IMR-90 (cell line): ENCODE measurements at regions not wholly inside any gene's neighbourhood (a gene's known extent, or its start where the extent isn't known, plus 50 kb on each side); places are given as distances from the start of the nearest gene placed in this dataset.

Source experiments
- ATAC-seq: fragments of 200-7000 bp; cut with Tn5 transposase; 2 replicates; pipeline ENCODE4 v1.9.1; 2020; ENCODE audit warnings: low read depth, mild to moderate bottlenecking, moderate library complexity
- BruUV-seq: library from RNA; stranded (reverse); fragments of 400-500 nt; replicated peaks from 2 replicates; lab custom pipeline; 2021; lab: Mats Ljungman, UMichigan
- CTCF ChIA-PET: fragments of 300-600 bp; formaldehyde crosslinking; extraction: SDS; loops from one replicate; lab custom pipeline; 2021; ENCODE audit warnings: antibody characterized with exemption; lab: Yijun Ruan, JAX
- POLR2A ChIA-PET: fragments of 300-600 bp; sonication (Branson Sonifier 250); formaldehyde crosslinking; loops from one replicate; lab custom pipeline; 2022; ENCODE audit warnings: antibody characterized with exemption; ENCODE audit not compliant: unreplicated experiment; lab: Charles Lee
- DNase-seq: peaks from one replicate; pipeline ENCODE4 v3.0.0; 2013
- H2AFZ ChIP-seq: replicated peaks from 2 replicates; pipeline ENCODE3; 2013; ENCODE audit warnings: low read length, mild to moderate bottlenecking; ENCODE audit not compliant: poor library complexity
- H2AK5ac ChIP-seq: 2 replicates; pipeline ENCODE4 v1.6.1; 2013; ENCODE audit warnings: low read depth, low read length, inconsistent platforms
- H2AK9ac ChIP-seq: replicated peaks from 2 replicates; pipeline ENCODE3; 2013; ENCODE audit warnings: mild to moderate bottlenecking, low read depth, low read length, moderate library complexity; ENCODE audit not compliant: poor library complexity
- H2BK120ac ChIP-seq: 2 replicates; pipeline ENCODE4 v1.6.1; 2013; ENCODE audit warnings: low read depth, low read length, inconsistent platforms
- H2BK15ac ChIP-seq: 3 replicates; pipeline ENCODE4 v1.6.1; 2013; ENCODE audit warnings: low read depth, low read length, inconsistent platforms
- H2BK20ac ChIP-seq: 2 replicates; pipeline ENCODE4 v1.6.1; 2013; ENCODE audit warnings: low read depth, mild to moderate bottlenecking, inconsistent platforms, low read length, moderate library complexity
- H2BK5ac ChIP-seq: 2 replicates; pipeline ENCODE4 v1.6.1; 2013; ENCODE audit warnings: mild to moderate bottlenecking, low read depth, low read length, inconsistent platforms; ENCODE audit not compliant: poor library complexity, severe bottlenecking
- H3K14ac ChIP-seq: replicated peaks from 2 replicates; pipeline ENCODE4 v1.6.1; 2013; ENCODE audit warnings: low read depth, low read length, inconsistent platforms
- H3K18ac ChIP-seq: 2 replicates; pipeline ENCODE4 v1.6.1; 2013; ENCODE audit warnings: low read depth, low read length, control low read depth
- H3K23ac ChIP-seq: 2 replicates; pipeline ENCODE4 v1.6.1; 2013; ENCODE audit warnings: low read depth, low read length, inconsistent platforms
- H3K27ac ChIP-seq: 2 replicates; pipeline ENCODE4 v1.5.1; 2013; ENCODE audit warnings: mild to moderate bottlenecking, control low read depth, low read length; ENCODE audit not compliant: insufficient read depth
- H3K27me3 ChIP-seq: 2 replicates; pipeline ENCODE4 v1.6.1; 2013; ENCODE audit warnings: low read length; ENCODE audit not compliant: control insufficient read depth, insufficient read depth
- H3K36me3 ChIP-seq: 2 replicates; pipeline ENCODE4 v1.6.1; 2013; ENCODE audit warnings: low read length, mixed read lengths; ENCODE audit not compliant: control insufficient read depth, insufficient read depth
- H3K4ac ChIP-seq: 2 replicates; pipeline ENCODE4 v1.6.1; 2013; ENCODE audit warnings: low read depth, low read length, inconsistent platforms
- H3K4me1 ChIP-seq: 2 replicates; pipeline ENCODE4 v1.6.1; 2013; ENCODE audit warnings: low read length, mixed read lengths; ENCODE audit not compliant: control insufficient read depth, insufficient read depth
- H3K4me2 ChIP-seq: 2 replicates; pipeline ENCODE4 v1.6.1; 2013; ENCODE audit warnings: low read depth, mild to moderate bottlenecking, control low read depth, low read length, moderate library complexity
- H3K4me3 ChIP-seq: 2 replicates; pipeline ENCODE4 v1.5.1; 2013; ENCODE audit warnings: low read depth, mild to moderate bottlenecking, control low read depth, low read length, moderate library complexity; ENCODE audit not compliant: insufficient read depth
- H3K56ac ChIP-seq: 2 replicates; pipeline ENCODE4 v1.6.1; 2013; ENCODE audit warnings: low read length, inconsistent platforms; ENCODE audit not compliant: insufficient read depth; ENCODE audit errors: extremely low read depth
- H3K79me1 ChIP-seq, 2 experiments: 2 replicates each; pipeline ENCODE4 v1.6.1; 2013; ENCODE audit warnings: low read length in 2 of 2, inconsistent platforms in 1 of 2, low read depth in 1 of 2
- H3K9ac ChIP-seq: 2 replicates; pipeline ENCODE4 v1.6.1; 2013; ENCODE audit warnings: low read depth, low read length, control low read depth
- H3K9me1 ChIP-seq: 2 replicates; pipeline ENCODE4 v1.6.1; 2013; ENCODE audit warnings: low read length, inconsistent platforms; ENCODE audit not compliant: insufficient read depth
- H3K9me3 ChIP-seq: 2 replicates; pipeline ENCODE4 v1.6.1; 2013; ENCODE audit warnings: low read length; ENCODE audit not compliant: control insufficient read depth, insufficient read depth
- H4K20me1 ChIP-seq: 2 replicates; pipeline ENCODE4 v1.6.1; 2013; ENCODE audit warnings: low read length, inconsistent platforms; ENCODE audit not compliant: insufficient read depth
- H4K5ac ChIP-seq: 2 replicates; pipeline ENCODE4 v1.6.1; 2013; ENCODE audit warnings: mild to moderate bottlenecking, low read depth, low read length, control low read depth
- H4K8ac ChIP-seq, 2 experiments: 2 replicates each; pipeline ENCODE4 v1.6.1; 2013; ENCODE audit warnings: low read depth in 2 of 2, low read length in 2 of 2, control low read depth in 1 of 2, inconsistent platforms in 1 of 2
- H4K91ac ChIP-seq: 2 replicates; pipeline ENCODE4 v1.6.1; 2013; ENCODE audit warnings: low read depth, low read length, inconsistent platforms; ENCODE audit not compliant: insufficient read depth
- BHLHE40 ChIP-seq: fragments of 150-350 bp; IDR thresholded peaks from 2 replicates; pipeline ENCODE4 v1.6.1; 2016; ENCODE audit warnings: mild to moderate bottlenecking, low read depth, low read length
- CEBPB ChIP-seq: IDR thresholded peaks from 2 replicates; pipeline ENCODE4 v1.6.1; 2012; ENCODE audit warnings: low read depth, low read length, improper control_type of control experiment
- CHD1 ChIP-seq: IDR thresholded peaks from 2 replicates; pipeline ENCODE4 v1.6.1; 2012; ENCODE audit warnings: low read depth, low read length, improper control_type of control experiment
- FOS ChIP-seq: fragments of 150-350 bp; IDR thresholded peaks from 2 replicates; pipeline ENCODE4 v1.6.1; 2016; ENCODE audit warnings: low read depth, low read length
- MAFK ChIP-seq: IDR thresholded peaks from 2 replicates; pipeline ENCODE4 v1.6.1; 2012; ENCODE audit warnings: low read depth, low read length, improper control_type of control experiment
- MAZ ChIP-seq: IDR thresholded peaks from 2 replicates; pipeline ENCODE4 v1.6.1; 2012; ENCODE audit warnings: low read depth, mild to moderate bottlenecking, low read length, improper control_type of control experiment, moderate library complexity, borderline replicate concordance
- MXI1 ChIP-seq: IDR thresholded peaks from 2 replicates; pipeline ENCODE4 v1.6.1; 2012; ENCODE audit warnings: low read depth, mild to moderate bottlenecking, low read length, moderate library complexity, borderline replicate concordance
- NFE2L2 ChIP-seq: fragments of 150-350 bp; IDR thresholded peaks from 2 replicates; pipeline ENCODE4 v1.6.1; 2016; ENCODE audit warnings: low read depth, mild to moderate bottlenecking, low read length
- POLR2A ChIP-seq: IDR thresholded peaks from 2 replicates; pipeline ENCODE4 v1.6.1; 2012; ENCODE audit warnings: mild to moderate bottlenecking, low read depth, low read length
- RAD21 ChIP-seq: IDR thresholded peaks from 2 replicates; pipeline ENCODE4 v1.6.1; 2012; ENCODE audit warnings: low read length, improper control_type of control experiment
- RCOR1 ChIP-seq: IDR thresholded peaks from 2 replicates; pipeline ENCODE4 v1.6.1; 2012; ENCODE audit warnings: mild to moderate bottlenecking, low read length, improper control_type of control experiment; ENCODE audit not compliant: insufficient replicate concordance
- RFX5 ChIP-seq: IDR thresholded peaks from 2 replicates; pipeline ENCODE4 v1.8.0; 2012; ENCODE audit warnings: low read depth, mild to moderate bottlenecking, low read length, moderate library complexity
- SMC3 ChIP-seq: fragments of 150-350 bp; IDR thresholded peaks from 2 replicates; pipeline ENCODE4 v1.6.1; 2016; ENCODE audit warnings: low read depth, mild to moderate bottlenecking, antibody characterized with exemption, low read length, moderate library complexity
- WGBS, 2 experiments: methylation state at CpG; one replicate each; pipeline versions ENCODE4 v1.1.5 to v1.1.7; 2013; ENCODE audit warnings: missing lambda C conversion rate in 2 of 2; ENCODE audit not compliant: insufficient read length in 1 of 2; ENCODE audit errors: extremely low coverage in 2 of 2; 5-methylcytosine and 5-hydroxymethylcytosine counted together
- dilution Hi-C: fragments of 300-500 bp; cut with HindIII; formaldehyde crosslinking; loops from one replicate; pipeline ENCODE4 v1.14.3; 2018; ENCODE audit warnings: low sequenced_read_pairs; ENCODE audit not compliant: unreplicated experiment
- in situ Hi-C: fragments of 300-500 bp; cut with MboI; formaldehyde crosslinking; loops from 3 replicates; pipeline ENCODE4 v1.14.3; 2019; ENCODE audit warnings: low sequenced_read_pairs, inconsistent platforms, mixed read lengths
- intact Hi-C: fragments of 100-400 bp; cut with micrococcal nuclease; formaldehyde crosslinking; loops from 2 replicates; pipeline ENCODE4 v1.10.0; 2022
- TF ChIP-seq, protein P1 (sequence below): fragments of 150-350 bp; IDR thresholded peaks from 2 replicates; pipeline ENCODE4 v1.6.1; 2017; ENCODE audit warnings: mild to moderate bottlenecking, antibody characterized with exemption, low read length, low read depth
- TF ChIP-seq, protein P2 (sequence below): fragments of 150-350 bp; IDR thresholded peaks from 2 replicates; pipeline ENCODE4 v1.6.1; 2016; ENCODE audit warnings: low read depth, mild to moderate bottlenecking, low read length, moderate library complexity, borderline replicate concordance
- TF ChIP-seq, protein P3 (sequence below): conservative IDR thresholded peaks from 2 replicates; pipeline ENCODE4 v1.5.1; 2012; ENCODE audit warnings: mild to moderate bottlenecking, low read depth, low read length, improper control_type of control experiment

DNA sequence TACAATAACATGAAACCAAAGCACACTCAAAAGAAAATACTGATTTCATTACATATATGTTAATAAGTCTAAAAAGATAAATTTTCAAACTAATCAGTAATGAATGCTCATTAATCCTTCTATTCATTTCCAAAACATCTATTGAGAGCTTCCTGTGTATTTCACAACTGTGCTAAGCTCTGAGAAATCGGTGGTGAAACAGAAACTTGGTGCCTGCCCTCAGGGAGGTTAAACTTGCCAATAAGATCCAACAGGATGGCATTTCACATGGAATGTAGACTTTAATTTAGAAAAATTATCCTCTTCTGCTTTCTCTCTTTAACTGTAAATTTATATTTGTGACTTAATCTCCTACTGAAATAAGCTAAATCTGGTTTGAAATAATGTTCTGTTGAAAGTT is 70.9 kb upstream of the SLC38A4 start:
- no peak overlapping the region for H4K8ac ChIP-seq
- H3K27ac ChIP-seq: no peak overlapping the region
- BruUV-seq: no TSS peak
- intact Hi-C loops (no loop called here), dilution Hi-C loops (no loop called here), in situ Hi-C loops (no loop called here)
- no peak overlapping the region for H4K5ac ChIP-seq
- H3K4ac ChIP-seq: no peak overlapping the region
- no peak overlapping the region for H2BK120ac ChIP-seq
- ChIA-PET POLR2A (interaction anchor here (0.6 kb wide), 1 partner anchor 14 kb away, joined by 3 read pairs; no protein-coding TSS in a partner anchor), CTCF (no interaction called here)
- H2AK5ac ChIP-seq: no peak overlapping the region
- H4K20me1 ChIP-seq: no peaks in the 10 kb centered on the region
- no peaks in the 10 kb centered on the region for H3K27me3 ChIP-seq
- H2BK15ac ChIP-seq: no peak overlapping the region
- no peak overlapping the region for H3K56ac ChIP-seq
- no peaks in the 10 kb centered on the region for H3K36me3 ChIP-seq
- H3K4me3 ChIP-seq: no peak overlapping the region
- H2BK5ac ChIP-seq: no peak overlapping the region
- H3K9me1 ChIP-seq: no peaks in the 10 kb centered on the region
- no peaks in the 10 kb centered on the region for H3K79me1 ChIP-seq
- H2AFZ ChIP-seq: no peak overlapping the region
- no peak overlapping the region for H3K14ac ChIP-seq
- H3K9me3 ChIP-seq: no peaks in the 10 kb centered on the region
- H3K18ac ChIP-seq: no peak overlapping the region
- H3K4me2 ChIP-seq: no peak overlapping the region
- no peak overlapping the region for H2AK9ac ChIP-seq
- no peak overlapping the region for H3K9ac ChIP-seq
- no peak for ATAC-seq
- no peak overlapping the region for H3K23ac ChIP-seq
- WGBS, 2 experiments: no CpG with 5 or more reads among the region's 1 CpG
- H2BK20ac ChIP-seq: no peak overlapping the region
- H4K91ac ChIP-seq: no peak overlapping the region
- TF ChIP-seq RCOR1 (no peak), MXI1 (no peak), CEBPB (no peak), SMC3 (no peak), MAFK (no peak), NFE2L2 (no peak), RAD21 (no peak), FOS (no peak), MAZ (no peak), CHD1 (no peak), POLR2A (no peak), BHLHE40 (no peak), RFX5 (no peak)
- TF ChIP-seq, protein P1, sequence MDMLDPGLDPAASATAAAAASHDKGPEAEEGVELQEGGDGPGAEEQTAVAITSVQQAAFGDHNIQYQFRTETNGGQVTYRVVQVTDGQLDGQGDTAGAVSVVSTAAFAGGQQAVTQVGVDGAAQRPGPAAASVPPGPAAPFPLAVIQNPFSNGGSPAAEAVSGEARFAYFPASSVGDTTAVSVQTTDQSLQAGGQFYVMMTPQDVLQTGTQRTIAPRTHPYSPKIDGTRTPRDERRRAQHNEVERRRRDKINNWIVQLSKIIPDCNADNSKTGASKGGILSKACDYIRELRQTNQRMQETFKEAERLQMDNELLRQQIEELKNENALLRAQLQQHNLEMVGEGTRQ: no peak
- TF ChIP-seq, protein P2, sequence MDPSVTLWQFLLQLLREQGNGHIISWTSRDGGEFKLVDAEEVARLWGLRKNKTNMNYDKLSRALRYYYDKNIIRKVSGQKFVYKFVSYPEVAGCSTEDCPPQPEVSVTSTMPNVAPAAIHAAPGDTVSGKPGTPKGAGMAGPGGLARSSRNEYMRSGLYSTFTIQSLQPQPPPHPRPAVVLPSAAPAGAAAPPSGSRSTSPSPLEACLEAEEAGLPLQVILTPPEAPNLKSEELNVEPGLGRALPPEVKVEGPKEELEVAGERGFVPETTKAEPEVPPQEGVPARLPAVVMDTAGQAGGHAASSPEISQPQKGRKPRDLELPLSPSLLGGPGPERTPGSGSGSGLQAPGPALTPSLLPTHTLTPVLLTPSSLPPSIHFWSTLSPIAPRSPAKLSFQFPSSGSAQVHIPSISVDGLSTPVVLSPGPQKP: no peak
- TF ChIP-seq, protein P3, sequence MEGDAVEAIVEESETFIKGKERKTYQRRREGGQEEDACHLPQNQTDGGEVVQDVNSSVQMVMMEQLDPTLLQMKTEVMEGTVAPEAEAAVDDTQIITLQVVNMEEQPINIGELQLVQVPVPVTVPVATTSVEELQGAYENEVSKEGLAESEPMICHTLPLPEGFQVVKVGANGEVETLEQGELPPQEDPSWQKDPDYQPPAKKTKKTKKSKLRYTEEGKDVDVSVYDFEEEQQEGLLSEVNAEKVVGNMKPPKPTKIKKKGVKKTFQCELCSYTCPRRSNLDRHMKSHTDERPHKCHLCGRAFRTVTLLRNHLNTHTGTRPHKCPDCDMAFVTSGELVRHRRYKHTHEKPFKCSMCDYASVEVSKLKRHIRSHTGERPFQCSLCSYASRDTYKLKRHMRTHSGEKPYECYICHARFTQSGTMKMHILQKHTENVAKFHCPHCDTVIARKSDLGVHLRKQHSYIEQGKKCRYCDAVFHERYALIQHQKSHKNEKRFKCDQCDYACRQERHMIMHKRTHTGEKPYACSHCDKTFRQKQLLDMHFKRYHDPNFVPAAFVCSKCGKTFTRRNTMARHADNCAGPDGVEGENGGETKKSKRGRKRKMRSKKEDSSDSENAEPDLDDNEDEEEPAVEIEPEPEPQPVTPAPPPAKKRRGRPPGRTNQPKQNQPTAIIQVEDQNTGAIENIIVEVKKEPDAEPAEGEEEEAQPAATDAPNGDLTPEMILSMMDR: no peak
- H3K4me1 ChIP-seq: no peaks in the 10 kb centered on the region
- no peak for DNase-seq
